ENCODE measurements at regions not wholly inside any gene's neighbourhood (a gene's known extent, or its start where the extent isn't known, plus 50 kb on each side); places are given as distances from the start of the nearest gene placed in this dataset.
"Not testable (repeated sequence)": the region's sequence is repeated elsewhere in the genome, so short reads cannot be mapped to it uniquely, and the experiment has no call there.

- POLR2A ChIA-PET, result no interaction called here
- no peak for DNase-seq (ENCODE audit: low read depth)
- CTCF ChIA-PET, result no interaction called here
Observed at GRCh38 chr14:38930898-38931297, 172.1 kb downstream of the SEC23A start.

GRCh38 chr14:38930022-38930421 lies 173.0 kb downstream of the SEC23A start:
- Histone ChIP-seq H3K36me3 (ENCODE audit: control insufficient read depth, insufficient read depth, low read length) (no peaks in the 10 kb centered on the region), H3K27me3 (ENCODE audit: control insufficient read depth, insufficient read depth, low read length) (no peaks in the 10 kb centered on the region), H3K4me3 (ENCODE audit: low read depth, low read length) (no peak overlapping the region)
- ChIA-PET CTCF (no interaction called here), POLR2A (no interaction called here)
- no peak for TF ChIP-seq CTCF (IDR thresholded peaks at IDR 0.05; ENCODE audit: insufficient read depth, low read depth, low read length)
- no peak for DNase-seq (ENCODE audit: low read depth)

More at GRCh38 chr14:38930898-38931297, 172.1 kb downstream of the SEC23A start:
- Histone ChIP-seq H3K4me3 (ENCODE audit: low read depth, low read length) (no peak overlapping the region), H3K27me3 (ENCODE audit: control insufficient read depth, insufficient read depth, low read length) (no peaks in the 10 kb centered on the region), H3K36me3 (ENCODE audit: control insufficient read depth, insufficient read depth, low read length) (no peaks in the 10 kb centered on the region)
- no peak for TF ChIP-seq CTCF (IDR thresholded peaks at IDR 0.05; ENCODE audit: insufficient read depth, low read depth, low read length)

GRCh38 chr14:38929416-38929815 lies 173.6 kb downstream of the SEC23A start:
- ChIA-PET CTCF (interaction anchor here (0.9 kb wide), 1 partner anchor 1611 kb away, joined by 3 read pairs; no protein-coding TSS in a partner anchor), POLR2A (no interaction called here)
- Histone ChIP-seq H3K4me3 (ENCODE audit: low read depth, low read length) (no peak overlapping the region), H3K36me3 (ENCODE audit: control insufficient read depth, insufficient read depth, low read length) (no peaks in the 10 kb centered on the region), H3K27me3 (ENCODE audit: control insufficient read depth, insufficient read depth, low read length) (no peaks in the 10 kb centered on the region)
- no peak for TF ChIP-seq CTCF (IDR thresholded peaks at IDR 0.05; ENCODE audit: insufficient read depth, low read depth, low read length)
- no peak for DNase-seq (ENCODE audit: low read depth)

- DNase-seq (ENCODE audit: low read depth); H3K36me3 ChIP-seq (ENCODE audit: control insufficient read depth, insufficient read depth, low read length); POLR2A ChIA-PET; CTCF ChIA-PET; H3K27me3 ChIP-seq (ENCODE audit: control insufficient read depth, insufficient read depth, low read length); H3K4me3 ChIP-seq (ENCODE audit: low read depth, low read length): not testable (repeated sequence)
Observed at GRCh38 chr14:38921893-38922292, 181.1 kb downstream of the SEC23A start.

- no peak for TF ChIP-seq CTCF (IDR thresholded peaks at IDR 0.05; ENCODE audit: insufficient read depth, low read depth, low read length)
- ChIA-PET CTCF (no interaction called here), POLR2A (no interaction called here)
- no peak for DNase-seq (ENCODE audit: low read depth)
- Histone ChIP-seq H3K4me3 (ENCODE audit: low read depth, low read length) (no peak overlapping the region), H3K36me3 (ENCODE audit: control insufficient read depth, insufficient read depth, low read length) (no peaks in the 10 kb centered on the region), H3K27me3 (ENCODE audit: control insufficient read depth, insufficient read depth, low read length) (no peaks in the 10 kb centered on the region)
Observed at GRCh38 chr14:38915125-38915524, 187.9 kb downstream of the SEC23A start.

GRCh38 chr14:38910092-38910491 lies 192.9 kb downstream of the SEC23A start:
- POLR2A ChIA-PET, result no interaction called here
- CTCF ChIA-PET, result no interaction called here
- Histone ChIP-seq H3K4me3 (ENCODE audit: low read depth, low read length) (no peak overlapping the region), H3K27me3 (ENCODE audit: control insufficient read depth, insufficient read depth, low read length) (no peaks in the 10 kb centered on the region), H3K36me3 (ENCODE audit: control insufficient read depth, insufficient read depth, low read length) (no peaks in the 10 kb centered on the region)
- no peak for TF ChIP-seq CTCF (IDR thresholded peaks at IDR 0.05; ENCODE audit: insufficient read depth, low read depth, low read length)
- no peak for DNase-seq (ENCODE audit: low read depth)
